ENCODE measurements at regions not wholly inside any gene's neighbourhood (a gene's known extent, or its start where the extent isn't known, plus 50 kb on each side); places are given as distances from the start of the nearest gene placed in this dataset.

DNA sequence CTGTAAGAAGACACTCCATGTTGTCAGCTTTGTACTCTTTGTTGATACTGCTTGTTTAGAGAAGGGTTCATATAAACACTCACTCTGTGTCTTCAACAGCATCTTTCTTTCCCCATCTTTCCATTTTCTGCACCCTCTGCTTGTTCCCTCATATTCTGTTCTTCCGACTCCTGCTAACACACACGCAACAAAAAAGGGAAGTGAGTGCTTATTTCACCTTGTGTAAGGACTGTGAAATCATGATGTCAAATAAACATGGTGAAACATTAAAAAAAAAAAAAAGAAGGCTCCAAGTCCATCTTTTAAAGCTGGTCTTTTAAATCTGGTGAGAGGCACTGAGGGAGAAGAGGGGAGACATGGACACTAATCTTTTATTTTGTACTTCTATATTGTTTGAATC lies 145.4 kb downstream of the RPAP3 start:
- H3K4me1 ChIP-seq (ENCODE audit: control insufficient read depth, insufficient read depth, low read length, poor library complexity, severe bottlenecking) = no peaks in the 10 kb centered on the region
- WGBS, 2 experiments (ENCODE audit: insufficient coverage in 2 of 2) = 100% methylated on average over 1 of the region's 2 CpGs; no CpG with 5 or more reads in 1 of the 2 experiments
- H3K9me3 ChIP-seq (ENCODE audit: control insufficient read depth, low read length) = no peaks in the 10 kb centered on the region
- no peaks in the 10 kb centered on the region for H3K36me3 ChIP-seq (ENCODE audit: control insufficient read depth, insufficient read depth, low read length)
- H3K4me3 ChIP-seq (ENCODE audit: extremely low read depth, insufficient read depth, low read length, poor library complexity, severe bottlenecking) = no peak overlapping the region
- H3K27ac ChIP-seq (ENCODE audit: low read depth, low read length, severe bottlenecking) = no peak overlapping the region

DNA sequence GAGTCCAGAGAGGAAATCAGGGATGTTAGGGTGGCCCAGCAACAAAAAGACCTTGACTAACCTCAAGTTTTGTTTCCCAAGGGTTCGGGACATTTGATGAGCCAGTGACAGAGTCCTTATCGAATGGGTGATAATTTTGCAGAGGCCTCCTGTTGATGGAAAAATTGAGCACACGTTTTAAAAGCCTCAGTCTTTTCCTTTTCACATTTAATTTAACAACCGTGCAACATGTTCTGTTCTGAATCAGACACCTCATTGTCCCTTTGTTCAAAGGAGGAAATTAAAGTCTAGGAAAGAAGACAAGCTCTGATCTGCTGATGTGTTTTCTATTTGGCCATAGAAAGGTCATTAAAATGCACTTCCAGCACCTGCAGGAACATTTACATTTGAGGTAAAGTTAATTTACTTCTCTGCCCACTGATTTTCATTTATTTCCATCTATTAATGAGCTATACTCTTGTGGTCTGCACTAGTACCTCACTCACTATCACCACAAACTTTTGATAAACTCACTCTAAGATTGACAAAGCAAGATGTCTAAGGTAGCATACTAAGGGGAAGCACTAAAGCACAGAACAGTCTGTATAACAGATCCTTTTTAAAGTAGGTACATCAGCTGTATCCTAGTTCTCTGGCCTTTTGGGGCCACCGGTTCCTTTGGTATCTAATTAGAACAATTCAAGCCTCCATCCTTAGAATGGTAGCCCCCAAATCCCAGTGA lies 147.0 kb downstream of the RPAP3 start:
- H3K36me3 ChIP-seq (ENCODE audit: control insufficient read depth, insufficient read depth, low read length) = no peaks in the 10 kb centered on the region
- no peak overlapping the region for H3K27ac ChIP-seq (ENCODE audit: low read depth, low read length, severe bottlenecking)
- WGBS, 2 experiments (ENCODE audit: insufficient coverage in 2 of 2) = 67 to 90% methylated on average over 1 to 2 of the region's 5 CpGs
- no peaks in the 10 kb centered on the region for H3K4me1 ChIP-seq (ENCODE audit: control insufficient read depth, insufficient read depth, low read length, poor library complexity, severe bottlenecking)
- H3K4me3 ChIP-seq (ENCODE audit: extremely low read depth, insufficient read depth, low read length, poor library complexity, severe bottlenecking) = no peak overlapping the region
- H3K9me3 ChIP-seq (ENCODE audit: control insufficient read depth, low read length) = no peaks in the 10 kb centered on the region

DNA sequence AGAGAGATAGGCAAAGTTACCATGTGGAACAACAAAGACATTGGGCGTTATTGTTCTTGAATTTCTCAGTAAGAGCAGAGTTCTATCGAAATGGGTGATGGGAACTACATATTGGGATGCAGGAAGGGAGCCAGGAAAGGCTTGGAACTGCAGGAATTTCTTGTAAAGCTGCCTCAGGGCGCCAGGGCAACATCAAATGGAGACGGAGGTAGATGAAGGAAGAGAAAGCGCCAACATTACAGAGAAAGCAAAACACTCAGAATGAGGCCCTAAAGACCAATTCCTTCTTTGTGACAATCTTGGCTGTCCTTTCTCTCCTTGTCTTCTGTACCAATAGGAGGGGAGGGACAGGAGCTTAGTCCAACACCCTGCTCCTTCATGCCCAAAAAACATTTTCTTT lies 148.4 kb downstream of the RPAP3 start:
- Histone ChIP-seq H3K9me3 (ENCODE audit: control insufficient read depth, low read length) (no peaks in the 10 kb centered on the region), H3K36me3 (ENCODE audit: control insufficient read depth, insufficient read depth, low read length) (no peaks in the 10 kb centered on the region), H3K27ac (ENCODE audit: low read depth, low read length, severe bottlenecking) (no peak overlapping the region), H3K4me1 (ENCODE audit: control insufficient read depth, insufficient read depth, low read length, poor library complexity, severe bottlenecking) (no peaks in the 10 kb centered on the region), H3K4me3 (ENCODE audit: extremely low read depth, insufficient read depth, low read length, poor library complexity, severe bottlenecking) (no peak overlapping the region)
- 81 to 90% methylated on average over 3 to 5 of the region's 5 CpGs for WGBS, 2 experiments (ENCODE audit: insufficient coverage in 2 of 2)

DNA sequence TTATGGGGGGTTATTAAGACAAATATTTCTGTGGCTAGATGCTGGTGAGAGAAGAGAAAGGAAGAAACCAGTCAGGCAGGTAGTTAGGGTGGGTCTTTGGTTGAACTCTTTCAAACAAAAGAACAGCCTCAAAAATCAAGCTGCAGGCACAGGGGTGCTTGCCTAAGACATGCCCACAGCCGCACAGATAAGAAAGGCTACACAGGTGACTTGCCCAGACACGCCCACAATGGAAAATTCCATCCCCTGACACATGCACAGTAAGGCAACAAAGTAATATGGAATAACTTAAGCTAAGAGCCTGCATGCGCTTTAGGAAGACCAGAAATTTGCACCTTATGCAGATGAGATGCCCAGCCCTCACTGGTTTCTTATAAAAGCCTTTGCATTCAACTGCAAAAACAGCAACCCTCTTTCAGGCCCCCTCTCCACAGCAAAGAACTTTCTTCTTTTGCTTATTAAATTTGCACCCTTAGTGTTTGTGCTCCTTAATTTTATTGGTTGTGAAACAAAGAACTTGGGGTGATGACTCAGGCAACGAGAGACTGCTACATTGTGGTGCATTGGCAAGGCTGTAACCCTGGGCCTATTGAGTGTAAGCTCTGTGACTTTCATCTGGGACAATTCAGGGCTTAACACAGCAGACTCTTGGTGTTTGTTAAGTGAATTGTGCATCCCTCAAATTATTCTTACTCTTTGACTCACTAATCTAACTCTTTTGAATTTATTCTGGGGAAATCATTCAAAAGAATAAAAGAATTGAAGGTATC lies 149.4 kb downstream of the RPAP3 start:
- Histone ChIP-seq H3K4me3 (ENCODE audit: extremely low read depth, insufficient read depth, low read length, poor library complexity, severe bottlenecking) (no peak overlapping the region), H3K36me3 (ENCODE audit: control insufficient read depth, insufficient read depth, low read length) (no peaks in the 10 kb centered on the region), H3K27ac (ENCODE audit: low read depth, low read length, severe bottlenecking) (no peak overlapping the region), H3K9me3 (ENCODE audit: control insufficient read depth, low read length) (no peaks in the 10 kb centered on the region), H3K4me1 (ENCODE audit: control insufficient read depth, insufficient read depth, low read length, poor library complexity, severe bottlenecking) (no peaks in the 10 kb centered on the region)
- WGBS, 2 experiments (ENCODE audit: insufficient coverage in 2 of 2) = 78 to 100% methylated on average over 3 to 4 of the region's 4 CpGs

DNA sequence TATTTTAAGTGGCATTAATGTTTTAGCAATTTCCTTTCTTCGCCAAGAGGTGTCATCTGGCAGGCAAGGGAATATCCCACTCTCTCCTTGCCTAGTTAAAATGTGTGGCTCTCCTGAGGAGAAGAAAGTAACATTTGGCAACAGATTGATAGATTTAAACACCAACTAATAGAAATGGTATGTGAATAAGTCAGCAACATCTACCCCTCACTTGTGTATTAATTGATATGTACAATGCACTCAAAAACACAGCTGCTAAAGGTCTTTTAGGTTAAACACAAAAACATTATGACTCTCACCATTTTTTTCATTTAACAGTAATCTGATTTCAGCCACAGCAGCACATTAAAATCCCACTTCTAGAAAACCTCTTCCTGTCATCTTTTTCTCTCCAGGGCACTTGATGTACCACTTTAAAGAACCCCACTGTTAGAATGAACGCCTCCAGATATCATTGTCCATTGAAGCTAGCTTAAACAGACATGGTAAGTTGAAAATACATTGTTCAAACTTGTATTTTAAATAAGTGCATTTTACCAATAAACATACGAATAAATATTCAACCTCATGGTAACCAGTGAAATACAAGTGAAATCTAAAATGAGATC lies 151.7 kb downstream of the RPAP3 start:
- H3K4me1 ChIP-seq (ENCODE audit: control insufficient read depth, insufficient read depth, low read length, poor library complexity, severe bottlenecking) = no peaks in the 10 kb centered on the region
- H3K27ac ChIP-seq (ENCODE audit: low read depth, low read length, severe bottlenecking) = no peak overlapping the region
- no CpG with 5 or more reads among the region's 3 CpGs for WGBS, 2 experiments (ENCODE audit: insufficient coverage in 2 of 2)
- no peaks in the 10 kb centered on the region for H3K36me3 ChIP-seq (ENCODE audit: control insufficient read depth, insufficient read depth, low read length)
- no peak overlapping the region for H3K4me3 ChIP-seq (ENCODE audit: extremely low read depth, insufficient read depth, low read length, poor library complexity, severe bottlenecking)
- H3K9me3 ChIP-seq (ENCODE audit: control insufficient read depth, low read length) = no peaks in the 10 kb centered on the region

DNA sequence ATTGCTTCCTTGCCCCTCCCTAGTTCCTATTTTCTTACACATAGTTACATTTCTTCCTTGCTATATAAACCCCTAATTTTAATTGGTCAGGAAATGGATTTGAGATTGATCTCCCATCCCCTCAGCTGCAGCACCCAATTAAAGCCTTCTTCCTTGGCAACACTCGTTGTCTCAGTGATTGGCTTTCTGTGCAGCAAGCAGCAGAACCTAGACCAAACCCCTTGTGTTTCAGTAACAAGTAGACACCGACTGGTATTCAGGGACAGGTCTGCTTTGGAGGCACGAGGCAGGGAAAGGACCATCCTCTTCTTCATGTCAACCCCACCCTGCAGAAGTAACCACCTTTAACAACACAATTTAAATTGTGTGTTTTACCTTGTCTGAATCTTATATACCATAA lies 152.6 kb downstream of the RPAP3 start:
- no peaks in the 10 kb centered on the region for H3K9me3 ChIP-seq (ENCODE audit: control insufficient read depth, low read length)
- no peak overlapping the region for H3K4me3 ChIP-seq (ENCODE audit: extremely low read depth, insufficient read depth, low read length, poor library complexity, severe bottlenecking)
- no peaks in the 10 kb centered on the region for H3K4me1 ChIP-seq (ENCODE audit: control insufficient read depth, insufficient read depth, low read length, poor library complexity, severe bottlenecking)
- 74 to 100% methylated on average over 2 of the region's 3 CpGs for WGBS, 2 experiments (ENCODE audit: insufficient coverage in 2 of 2)
- no peak overlapping the region for H3K27ac ChIP-seq (ENCODE audit: low read depth, low read length, severe bottlenecking)
- no peaks in the 10 kb centered on the region for H3K36me3 ChIP-seq (ENCODE audit: control insufficient read depth, insufficient read depth, low read length)

DNA sequence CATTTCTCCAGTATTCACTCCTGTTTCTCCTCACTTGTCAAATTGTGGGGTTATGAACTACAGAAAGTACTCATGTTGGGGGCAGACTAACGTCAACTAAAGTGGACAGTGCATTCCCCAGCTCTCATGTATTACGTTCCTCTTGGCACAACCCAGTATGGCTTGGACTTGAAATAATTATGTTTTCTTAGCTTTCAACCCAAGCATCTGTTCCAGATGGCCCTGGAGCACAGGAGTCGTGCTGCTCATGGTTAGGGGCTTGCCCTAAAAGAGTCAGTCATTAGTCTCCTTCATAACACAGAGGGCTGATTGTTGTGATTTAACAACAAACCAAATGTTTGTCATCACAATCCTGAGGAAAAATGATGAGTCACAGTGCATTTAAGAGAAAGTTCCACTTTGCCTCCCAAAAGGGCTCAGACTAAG lies 154.4 kb downstream of the RPAP3 start:
- WGBS, 2 experiments (ENCODE audit: insufficient coverage in 2 of 2) = 93 to 100% methylated on average over 1 to 2 of the region's 3 CpGs
- H3K9me3 ChIP-seq (ENCODE audit: control insufficient read depth, low read length) = no peaks in the 10 kb centered on the region
- H3K36me3 ChIP-seq (ENCODE audit: control insufficient read depth, insufficient read depth, low read length) = no peaks in the 10 kb centered on the region
- H3K4me3 ChIP-seq (ENCODE audit: extremely low read depth, insufficient read depth, low read length, poor library complexity, severe bottlenecking) = no peak overlapping the region
- peak overlapping the region; percentile 24 for H3K27ac ChIP-seq (ENCODE audit: low read depth, low read length, severe bottlenecking)
- H3K4me1 ChIP-seq (ENCODE audit: control insufficient read depth, insufficient read depth, low read length, poor library complexity, severe bottlenecking) = no peaks in the 10 kb centered on the region

DNA sequence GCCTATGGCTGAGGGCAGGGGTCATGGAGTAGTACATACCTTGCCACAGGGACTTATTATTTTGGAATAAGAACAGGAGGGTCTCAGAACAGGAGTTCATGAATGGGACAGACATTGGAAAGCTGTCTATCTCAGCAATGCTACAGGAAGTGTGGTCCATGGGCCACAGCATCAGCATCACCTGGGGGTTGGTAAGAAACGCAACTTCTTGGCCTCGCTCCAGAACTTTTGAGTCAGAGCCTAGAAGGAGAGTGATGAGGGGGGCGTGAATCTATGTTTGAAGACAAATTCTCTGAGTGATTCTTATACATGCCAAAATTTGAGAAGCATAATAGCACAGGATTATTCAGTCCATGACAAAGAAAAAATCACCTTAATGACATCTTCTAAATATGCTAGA lies 156.6 kb downstream of the RPAP3 start:
- Histone ChIP-seq H3K9me3 (ENCODE audit: control insufficient read depth, low read length) (no peaks in the 10 kb centered on the region), H3K36me3 (ENCODE audit: control insufficient read depth, insufficient read depth, low read length) (no peaks in the 10 kb centered on the region), H3K27ac (ENCODE audit: low read depth, low read length, severe bottlenecking) (no peak overlapping the region), H3K4me3 (ENCODE audit: extremely low read depth, insufficient read depth, low read length, poor library complexity, severe bottlenecking) (no peak overlapping the region), H3K4me1 (ENCODE audit: control insufficient read depth, insufficient read depth, low read length, poor library complexity, severe bottlenecking) (no peaks in the 10 kb centered on the region)
- WGBS, 2 experiments (ENCODE audit: insufficient coverage in 2 of 2) = 72 to 100% methylated on average over 2 of the region's 3 CpGs

DNA sequence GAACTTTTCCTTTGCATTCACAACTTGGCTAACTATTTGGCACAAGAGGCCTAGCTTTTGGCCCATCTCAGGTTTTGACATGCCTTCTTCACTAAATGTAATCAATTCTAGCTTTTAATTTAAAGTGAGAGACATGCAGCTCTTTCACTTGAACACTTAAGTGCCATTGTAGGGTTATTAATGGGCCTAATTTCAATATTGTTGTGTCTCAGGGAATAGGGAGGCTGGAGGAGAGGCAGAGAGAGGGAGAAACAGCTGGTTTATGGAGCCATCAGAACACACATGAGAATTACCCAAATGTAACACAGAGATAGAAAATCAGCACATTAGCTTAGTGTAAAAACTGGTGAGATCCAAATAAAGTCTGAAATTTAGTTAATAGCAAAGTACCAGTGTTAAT lies 157.4 kb downstream of the RPAP3 start:
- Histone ChIP-seq H3K9me3 (ENCODE audit: control insufficient read depth, low read length) (no peaks in the 10 kb centered on the region), H3K4me1 (ENCODE audit: control insufficient read depth, insufficient read depth, low read length, poor library complexity, severe bottlenecking) (no peaks in the 10 kb centered on the region), H3K27ac (ENCODE audit: low read depth, low read length, severe bottlenecking) (no peak overlapping the region), H3K36me3 (ENCODE audit: control insufficient read depth, insufficient read depth, low read length) (no peaks in the 10 kb centered on the region), H3K4me3 (ENCODE audit: extremely low read depth, insufficient read depth, low read length, poor library complexity, severe bottlenecking) (no peak overlapping the region)

DNA sequence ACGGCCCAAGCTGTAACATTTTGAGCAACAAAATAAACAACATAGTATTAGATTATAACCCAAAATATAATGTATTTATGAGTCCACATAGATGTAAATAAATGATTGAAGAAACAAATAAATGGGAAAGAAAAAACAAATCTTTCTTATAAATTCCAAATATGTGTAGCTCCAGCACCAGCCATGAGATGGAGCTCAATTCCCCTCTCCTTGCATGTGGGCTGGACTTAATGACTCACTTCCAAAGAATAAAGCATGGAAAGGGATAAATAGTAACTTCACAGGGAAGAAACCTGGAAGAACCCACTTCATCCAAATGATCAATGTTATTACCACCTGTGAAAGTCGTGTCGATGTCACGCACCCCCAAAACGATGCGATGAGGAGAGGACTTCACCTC lies 158.8 kb downstream of the RPAP3 start:
- Histone ChIP-seq H3K36me3 (ENCODE audit: control insufficient read depth, insufficient read depth, low read length) (no peaks in the 10 kb centered on the region), H3K4me1 (ENCODE audit: control insufficient read depth, insufficient read depth, low read length, poor library complexity, severe bottlenecking) (no peaks in the 10 kb centered on the region), H3K27ac (ENCODE audit: low read depth, low read length, severe bottlenecking) (no peak overlapping the region), H3K4me3 (ENCODE audit: extremely low read depth, insufficient read depth, low read length, poor library complexity, severe bottlenecking) (no peak overlapping the region), H3K9me3 (ENCODE audit: control insufficient read depth, low read length) (no peaks in the 10 kb centered on the region)
- WGBS, 2 experiments (ENCODE audit: insufficient coverage in 2 of 2) = 60 to 80% methylated on average over 1 to 5 of the region's 6 CpGs
